ENCODE measurements at regions not wholly inside any gene's neighbourhood (a gene's known extent, or its start where the extent isn't known, plus 50 kb on each side); places are given as distances from the start of the nearest gene placed in this dataset.

DNA sequence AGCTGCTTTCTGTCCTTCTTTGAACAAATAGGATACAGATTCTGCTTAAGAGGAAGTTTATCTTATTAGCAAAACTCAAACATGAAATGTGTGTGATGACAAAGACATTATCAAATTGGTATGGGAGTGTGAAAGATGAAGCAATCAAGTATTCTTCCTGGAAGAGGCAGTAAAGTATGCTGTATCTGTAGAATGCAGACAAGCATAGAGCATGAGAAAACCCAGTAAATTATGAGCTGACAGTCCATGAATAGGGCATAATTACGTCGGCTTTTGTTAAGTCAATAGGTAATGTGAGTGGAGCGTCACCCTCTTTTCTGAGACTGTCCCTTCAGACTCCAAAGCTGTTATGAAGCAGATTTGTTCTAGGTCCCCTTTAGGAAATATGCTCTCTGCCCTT, 458.6 kb upstream of the NWD2 start (continued):
- TF ChIP-seq HIVEP1 (CRISPR knock-in tag; IDR thresholded peaks at IDR 0.05) (no peak), TEAD4 (IDR thresholded peaks at IDR 0.05; ENCODE audit: low read length) (peak; percentile 69; the same call in 1 of the 2 replicates), TEAD4 (CRISPR knock-in tag; IDR thresholded peaks at IDR 0.05; ENCODE audit: borderline replicate concordance) (no peak), CEBPB (tag; IDR thresholded peaks at IDR 0.05) (peak; percentile 74), SRSF3 (IDR thresholded peaks at IDR 0.05; ENCODE audit: insufficient read depth, low read length) (no peak), ZFP36 (IDR thresholded peaks at IDR 0.05; ENCODE audit: low read depth, low read length, partially characterized antibody) (peak; percentile 84), FOXJ3 (CRISPR knock-in tag; IDR thresholded peaks at IDR 0.05) (no peak), CBX1 (IDR thresholded peaks at IDR 0.05; ENCODE audit: low read depth) (no peak), CEBPG (CRISPR knock-in tag; IDR thresholded peaks at IDR 0.05) (no peak), CEBPG (tag; conservative IDR thresholded peaks at IDR 0.05 in 1 of 2, IDR thresholded peaks at IDR 0.05 in 1 of 2) (0 out of 4 replicates have a peak, but pooled peaks of 1 of the 2 experiments have one; percentile 16), RBM17 (IDR thresholded peaks at IDR 0.05; ENCODE audit: borderline replicate concordance, low read depth, low read length) (no peak), EP300 (IDR thresholded peaks at IDR 0.05; ENCODE audit: low read length) (peak; percentile 60; the same call in 1 of the 2 replicates), POLR3A (IDR thresholded peaks at IDR 0.05; ENCODE audit: borderline replicate concordance, extremely low read depth, insufficient read depth, insufficient read length) (no peak), ZBTB8A (IDR thresholded peaks at IDR 0.05; ENCODE audit: partially characterized antibody) (no peak), MEIS2 (IDR thresholded peaks at IDR 0.05; ENCODE audit: partially characterized antibody) (peak; percentile 89), GABPB2 (CRISPR knock-in tag; conservative IDR thresholded peaks at IDR 0.05) (no peak)
- TF ChIP-seq, protein P1, sequence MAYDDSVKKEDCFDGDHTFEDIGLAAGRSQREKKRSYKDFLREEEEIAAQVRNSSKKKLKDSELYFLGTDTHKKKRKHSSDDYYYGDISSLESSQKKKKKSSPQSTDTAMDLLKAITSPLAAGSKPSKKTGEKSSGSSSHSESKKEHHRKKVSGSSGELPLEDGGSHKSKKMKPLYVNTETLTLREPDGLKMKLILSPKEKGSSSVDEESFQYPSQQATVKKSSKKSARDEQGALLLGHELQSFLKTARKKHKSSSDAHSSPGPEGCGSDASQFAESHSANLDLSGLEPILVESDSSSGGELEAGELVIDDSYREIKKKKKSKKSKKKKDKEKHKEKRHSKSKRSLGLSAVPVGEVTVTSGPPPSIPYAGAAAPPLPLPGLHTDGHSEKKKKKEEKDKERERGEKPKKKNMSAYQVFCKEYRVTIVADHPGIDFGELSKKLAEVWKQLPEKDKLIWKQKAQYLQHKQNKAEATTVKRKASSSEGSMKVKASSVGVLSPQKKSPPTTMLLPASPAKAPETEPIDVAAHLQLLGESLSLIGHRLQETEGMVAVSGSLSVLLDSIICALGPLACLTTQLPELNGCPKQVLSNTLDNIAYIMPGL (CRISPR knock-in tag; IDR thresholded peaks at IDR 0.05): no peak
- TF ChIP-seq, protein P2, sequence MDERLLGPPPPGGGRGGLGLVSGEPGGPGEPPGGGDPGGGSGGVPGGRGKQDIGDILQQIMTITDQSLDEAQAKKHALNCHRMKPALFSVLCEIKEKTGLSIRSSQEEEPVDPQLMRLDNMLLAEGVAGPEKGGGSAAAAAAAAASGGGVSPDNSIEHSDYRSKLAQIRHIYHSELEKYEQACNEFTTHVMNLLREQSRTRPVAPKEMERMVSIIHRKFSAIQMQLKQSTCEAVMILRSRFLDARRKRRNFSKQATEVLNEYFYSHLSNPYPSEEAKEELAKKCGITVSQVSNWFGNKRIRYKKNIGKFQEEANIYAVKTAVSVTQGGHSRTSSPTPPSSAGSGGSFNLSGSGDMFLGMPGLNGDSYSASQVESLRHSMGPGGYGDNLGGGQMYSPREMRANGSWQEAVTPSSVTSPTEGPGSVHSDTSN (CRISPR knock-in tag; IDR thresholded peaks at IDR 0.05; ENCODE audit: low read depth): no peak
- TF ChIP-seq, protein P2 (tag; conservative IDR thresholded peaks at IDR 0.05; ENCODE audit: low read depth): peak; percentile 72
- TF ChIP-seq, protein P3, sequence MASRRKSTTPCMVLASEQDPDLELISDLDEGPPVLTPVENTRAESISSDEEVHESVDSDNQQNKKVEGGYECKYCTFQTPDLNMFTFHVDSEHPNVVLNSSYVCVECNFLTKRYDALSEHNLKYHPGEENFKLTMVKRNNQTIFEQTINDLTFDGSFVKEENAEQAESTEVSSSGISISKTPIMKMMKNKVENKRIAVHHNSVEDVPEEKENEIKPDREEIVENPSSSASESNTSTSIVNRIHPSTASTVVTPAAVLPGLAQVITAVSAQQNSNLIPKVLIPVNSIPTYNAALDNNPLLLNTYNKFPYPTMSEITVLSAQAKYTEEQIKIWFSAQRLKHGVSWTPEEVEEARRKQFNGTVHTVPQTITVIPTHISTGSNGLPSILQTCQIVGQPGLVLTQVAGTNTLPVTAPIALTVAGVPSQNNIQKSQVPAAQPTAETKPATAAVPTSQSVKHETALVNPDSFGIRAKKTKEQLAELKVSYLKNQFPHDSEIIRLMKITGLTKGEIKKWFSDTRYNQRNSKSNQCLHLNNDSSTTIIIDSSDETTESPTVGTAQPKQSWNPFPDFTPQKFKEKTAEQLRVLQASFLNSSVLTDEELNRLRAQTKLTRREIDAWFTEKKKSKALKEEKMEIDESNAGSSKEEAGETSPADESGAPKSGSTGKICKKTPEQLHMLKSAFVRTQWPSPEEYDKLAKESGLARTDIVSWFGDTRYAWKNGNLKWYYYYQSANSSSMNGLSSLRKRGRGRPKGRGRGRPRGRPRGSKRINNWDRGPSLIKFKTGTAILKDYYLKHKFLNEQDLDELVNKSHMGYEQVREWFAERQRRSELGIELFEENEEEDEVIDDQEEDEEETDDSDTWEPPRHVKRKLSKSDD (conservative IDR thresholded peaks at IDR 0.05; ENCODE audit: low read length): no peak
